ENCODE measurements at regions not wholly inside any gene's neighbourhood (a gene's known extent, or its start where the extent isn't known, plus 50 kb on each side); places are given as distances from the start of the nearest gene placed in this dataset.

DNA sequence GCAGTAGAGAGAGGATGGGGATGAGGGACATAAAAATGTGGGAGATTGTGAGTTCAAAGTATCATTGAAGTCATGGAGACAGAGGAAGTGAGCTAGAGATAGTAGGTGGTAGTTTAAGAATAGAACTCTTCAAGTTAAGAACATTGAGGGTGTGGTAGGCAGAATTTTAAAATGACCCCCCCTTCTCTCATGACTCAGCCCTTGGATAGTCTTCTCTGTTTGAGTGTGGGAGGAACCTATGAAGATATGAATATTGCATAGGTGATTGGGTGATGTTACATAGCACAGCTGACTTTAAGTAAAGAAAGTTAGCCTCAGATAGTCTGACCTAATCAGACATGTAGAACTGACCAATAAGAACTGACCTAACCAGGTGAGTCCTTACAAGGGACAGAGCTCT is 418.6 kb downstream of the FOXO1 start:
- Histone ChIP-seq H3K27ac (ENCODE audit: extremely low read depth, low read depth, low read length) (no peak overlapping the region), H3K36me3 (ENCODE audit: control insufficient read depth in 2 of 2, insufficient read depth in 1 of 2, low read length in 2 of 2) (no peaks in the 10 kb centered on the region), H3K9me3 (ENCODE audit: control insufficient read depth, insufficient read depth, low read depth, low read length) (no peaks in the 10 kb centered on the region), H3K4me3 (ENCODE audit: low read depth, low read length) (no peak overlapping the region), H3K4me1 (ENCODE audit: control insufficient read depth, insufficient read depth, low read length) (no peaks in the 10 kb centered on the region)
- CTCF ChIA-PET: no interaction called here
- POLR2A ChIA-PET: no interaction called here
- TF ChIP-seq BCL11A (tag by site-specific recombination; IDR thresholded peaks at IDR 0.05; ENCODE audit: low read depth) (no peak), ZNF223 (tag by site-specific recombination; IDR thresholded peaks at IDR 0.05) (no peak), ZNF202 (tag by site-specific recombination; IDR thresholded peaks at IDR 0.05; ENCODE audit: borderline replicate concordance) (no peak), ZBTB20 (tag by site-specific recombination; IDR thresholded peaks at IDR 0.05) (no peak), ZNF350 (tag by site-specific recombination; IDR thresholded peaks at IDR 0.05) (no peak), ZNF473 (tag by site-specific recombination; IDR thresholded peaks at IDR 0.05) (no peak), ZBTB17 (tag by site-specific recombination; IDR thresholded peaks at IDR 0.05) (no peak), ZNF830 (tag by site-specific recombination; IDR thresholded peaks at IDR 0.05; ENCODE audit: low read depth) (no peak)
- TF ChIP-seq, protein P1, sequence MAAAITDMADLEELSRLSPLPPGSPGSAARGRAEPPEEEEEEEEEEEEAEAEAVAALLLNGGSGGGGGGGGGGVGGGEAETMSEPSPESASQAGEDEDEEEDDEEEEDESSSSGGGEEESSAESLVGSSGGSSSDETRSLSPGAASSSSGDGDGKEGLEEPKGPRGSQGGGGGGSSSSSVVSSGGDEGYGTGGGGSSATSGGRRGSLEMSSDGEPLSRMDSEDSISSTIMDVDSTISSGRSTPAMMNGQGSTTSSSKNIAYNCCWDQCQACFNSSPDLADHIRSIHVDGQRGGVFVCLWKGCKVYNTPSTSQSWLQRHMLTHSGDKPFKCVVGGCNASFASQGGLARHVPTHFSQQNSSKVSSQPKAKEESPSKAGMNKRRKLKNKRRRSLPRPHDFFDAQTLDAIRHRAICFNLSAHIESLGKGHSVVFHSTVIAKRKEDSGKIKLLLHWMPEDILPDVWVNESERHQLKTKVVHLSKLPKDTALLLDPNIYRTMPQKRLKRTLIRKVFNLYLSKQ (tag by site-specific recombination; IDR thresholded peaks at IDR 0.05; ENCODE audit: borderline replicate concordance): no peak
- TF ChIP-seq, protein P2, sequence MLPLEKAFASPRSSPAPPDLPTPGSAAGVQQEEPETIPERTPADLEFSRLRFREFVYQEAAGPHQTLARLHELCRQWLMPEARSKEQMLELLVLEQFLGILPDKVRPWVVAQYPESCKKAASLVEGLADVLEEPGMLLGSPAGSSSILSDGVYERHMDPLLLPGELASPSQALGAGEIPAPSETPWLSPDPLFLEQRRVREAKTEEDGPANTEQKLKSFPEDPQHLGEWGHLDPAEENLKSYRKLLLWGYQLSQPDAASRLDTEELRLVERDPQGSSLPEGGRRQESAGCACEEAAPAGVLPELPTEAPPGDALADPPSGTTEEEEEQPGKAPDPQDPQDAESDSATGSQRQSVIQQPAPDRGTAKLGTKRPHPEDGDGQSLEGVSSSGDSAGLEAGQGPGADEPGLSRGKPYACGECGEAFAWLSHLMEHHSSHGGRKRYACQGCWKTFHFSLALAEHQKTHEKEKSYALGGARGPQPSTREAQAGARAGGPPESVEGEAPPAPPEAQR (tag by site-specific recombination; IDR thresholded peaks at IDR 0.05): no peak
- TF ChIP-seq, protein P3, sequence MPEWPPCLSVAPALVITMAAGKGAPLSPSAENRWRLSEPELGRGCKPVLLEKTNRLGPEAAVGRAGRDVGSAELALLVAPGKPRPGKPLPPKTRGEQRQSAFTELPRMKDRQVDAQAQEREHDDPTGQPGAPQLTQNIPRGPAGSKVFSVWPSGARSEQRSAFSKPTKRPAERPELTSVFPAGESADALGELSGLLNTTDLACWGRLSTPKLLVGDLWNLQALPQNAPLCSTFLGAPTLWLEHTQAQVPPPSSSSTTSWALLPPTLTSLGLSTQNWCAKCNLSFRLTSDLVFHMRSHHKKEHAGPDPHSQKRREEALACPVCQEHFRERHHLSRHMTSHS (tag by site-specific recombination; IDR thresholded peaks at IDR 0.05): no peak

DNA sequence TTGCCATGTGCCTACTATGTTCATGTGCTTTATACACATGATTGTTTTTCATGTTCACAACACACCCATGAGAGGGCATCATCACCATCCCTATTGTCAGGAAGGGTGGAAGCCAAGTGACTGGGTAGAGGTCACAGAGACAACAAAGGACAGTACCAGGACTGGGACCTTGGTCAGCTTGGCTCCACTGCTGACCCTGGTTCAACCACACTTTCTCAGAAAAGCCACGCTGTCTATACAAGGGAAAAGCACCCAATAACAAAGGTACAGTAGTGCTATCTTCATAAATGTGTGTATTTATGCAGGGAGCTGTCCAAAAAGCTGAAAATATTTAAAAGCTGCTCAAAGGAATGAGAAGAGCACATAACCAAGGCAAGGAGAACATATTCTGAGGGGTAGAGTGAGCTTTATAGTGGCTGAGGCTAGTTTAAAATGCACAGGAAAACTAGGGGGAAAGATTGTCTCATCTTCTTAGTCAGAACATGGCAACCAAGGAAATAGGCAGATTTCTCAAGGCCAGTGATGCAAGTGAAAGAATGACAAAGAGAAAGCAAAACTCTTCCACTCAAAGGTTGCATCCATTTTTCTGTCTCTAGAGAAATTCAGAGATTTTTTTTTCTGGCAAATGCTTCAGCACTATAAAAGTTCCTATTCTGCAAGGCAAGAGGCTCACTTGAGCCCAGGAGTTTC is 415.0 kb downstream of the FOXO1 start:
- no peaks in the 10 kb centered on the region for H3K4me1 ChIP-seq (ENCODE audit: control insufficient read depth, insufficient read depth, low read length)
- H3K9me3 ChIP-seq (ENCODE audit: control insufficient read depth, insufficient read depth, low read depth, low read length): no peaks in the 10 kb centered on the region
- H3K36me3 ChIP-seq (ENCODE audit: control insufficient read depth in 2 of 2, insufficient read depth in 1 of 2, low read length in 2 of 2): no peaks in the 10 kb centered on the region
- no peak overlapping the region for H3K27ac ChIP-seq (ENCODE audit: extremely low read depth, low read depth, low read length)
- ChIA-PET CTCF (no interaction called here), POLR2A (no interaction called here)
- H3K4me3 ChIP-seq (ENCODE audit: low read depth, low read length): no peak overlapping the region
- TF ChIP-seq ZNF202 (tag by site-specific recombination; IDR thresholded peaks at IDR 0.05; ENCODE audit: borderline replicate concordance) (no peak), ZNF10 (tag by site-specific recombination; IDR thresholded peaks at IDR 0.05) (no peak), ZNF626 (tag by site-specific recombination; IDR thresholded peaks at IDR 0.05) (no peak), ZNF585B (tag by site-specific recombination; IDR thresholded peaks at IDR 0.05) (no peak), ZNF660 (tag by site-specific recombination; IDR thresholded peaks at IDR 0.05) (no peak), ZNF768 (tag by site-specific recombination; IDR thresholded peaks at IDR 0.05) (no peak)
- TF ChIP-seq, protein P4, sequence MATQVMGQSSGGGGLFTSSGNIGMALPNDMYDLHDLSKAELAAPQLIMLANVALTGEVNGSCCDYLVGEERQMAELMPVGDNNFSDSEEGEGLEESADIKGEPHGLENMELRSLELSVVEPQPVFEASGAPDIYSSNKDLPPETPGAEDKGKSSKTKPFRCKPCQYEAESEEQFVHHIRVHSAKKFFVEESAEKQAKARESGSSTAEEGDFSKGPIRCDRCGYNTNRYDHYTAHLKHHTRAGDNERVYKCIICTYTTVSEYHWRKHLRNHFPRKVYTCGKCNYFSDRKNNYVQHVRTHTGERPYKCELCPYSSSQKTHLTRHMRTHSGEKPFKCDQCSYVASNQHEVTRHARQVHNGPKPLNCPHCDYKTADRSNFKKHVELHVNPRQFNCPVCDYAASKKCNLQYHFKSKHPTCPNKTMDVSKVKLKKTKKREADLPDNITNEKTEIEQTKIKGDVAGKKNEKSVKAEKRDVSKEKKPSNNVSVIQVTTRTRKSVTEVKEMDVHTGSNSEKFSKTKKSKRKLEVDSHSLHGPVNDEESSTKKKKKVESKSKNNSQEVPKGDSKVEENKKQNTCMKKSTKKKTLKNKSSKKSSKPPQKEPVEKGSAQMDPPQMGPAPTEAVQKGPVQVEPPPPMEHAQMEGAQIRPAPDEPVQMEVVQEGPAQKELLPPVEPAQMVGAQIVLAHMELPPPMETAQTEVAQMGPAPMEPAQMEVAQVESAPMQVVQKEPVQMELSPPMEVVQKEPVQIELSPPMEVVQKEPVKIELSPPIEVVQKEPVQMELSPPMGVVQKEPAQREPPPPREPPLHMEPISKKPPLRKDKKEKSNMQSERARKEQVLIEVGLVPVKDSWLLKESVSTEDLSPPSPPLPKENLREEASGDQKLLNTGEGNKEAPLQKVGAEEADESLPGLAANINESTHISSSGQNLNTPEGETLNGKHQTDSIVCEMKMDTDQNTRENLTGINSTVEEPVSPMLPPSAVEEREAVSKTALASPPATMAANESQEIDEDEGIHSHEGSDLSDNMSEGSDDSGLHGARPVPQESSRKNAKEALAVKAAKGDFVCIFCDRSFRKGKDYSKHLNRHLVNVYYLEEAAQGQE (tag by site-specific recombination; IDR thresholded peaks at IDR 0.05): peak; percentile 80
